NCI-H128 (cell line): ENCODE measurements at regions not wholly inside any gene's neighbourhood (a gene's known extent, or its start where the extent isn't known, plus 50 kb on each side); places are given as distances from the start of the nearest gene placed in this dataset.
"Not testable (repeated sequence)": the region's sequence is repeated elsewhere in the genome, so short reads cannot be mapped to it uniquely, and the experiment has no call there.

Source experiments
- DNase-seq: peaks from one replicate; lab custom pipeline; 2025; ENCODE audit not compliant: unreplicated experiment; lab: John Stamatoyannopoulos, UW

DNA sequence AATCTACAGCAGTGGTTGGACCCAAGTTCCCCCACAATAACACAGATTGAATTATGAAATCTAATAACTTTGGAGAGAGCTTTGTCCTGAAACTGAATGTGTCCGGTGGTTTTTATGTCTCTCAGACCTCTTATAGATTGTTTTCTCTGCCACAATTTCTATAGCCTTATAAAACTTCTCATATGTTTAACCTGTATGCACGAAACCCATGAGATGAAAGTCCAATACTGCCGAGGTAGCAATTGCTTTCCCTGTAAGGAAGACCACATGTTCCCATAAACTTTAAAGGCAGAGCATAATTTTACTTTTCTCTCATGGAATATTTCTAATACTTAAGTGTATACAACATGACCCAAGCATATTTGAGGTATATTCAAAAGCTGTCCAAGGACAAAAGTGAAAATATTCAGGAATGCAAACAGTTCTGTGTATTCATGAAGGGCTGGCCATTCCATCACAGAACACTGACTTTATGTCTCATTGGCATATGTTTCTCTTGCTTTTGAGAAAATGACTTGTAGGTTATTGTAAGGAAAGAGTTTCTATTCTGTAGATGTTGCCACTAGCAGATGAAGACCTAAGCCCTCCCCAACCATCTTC, 94.4 kb upstream of the TLE4 start:
- no peak for DNase-seq

DNA sequence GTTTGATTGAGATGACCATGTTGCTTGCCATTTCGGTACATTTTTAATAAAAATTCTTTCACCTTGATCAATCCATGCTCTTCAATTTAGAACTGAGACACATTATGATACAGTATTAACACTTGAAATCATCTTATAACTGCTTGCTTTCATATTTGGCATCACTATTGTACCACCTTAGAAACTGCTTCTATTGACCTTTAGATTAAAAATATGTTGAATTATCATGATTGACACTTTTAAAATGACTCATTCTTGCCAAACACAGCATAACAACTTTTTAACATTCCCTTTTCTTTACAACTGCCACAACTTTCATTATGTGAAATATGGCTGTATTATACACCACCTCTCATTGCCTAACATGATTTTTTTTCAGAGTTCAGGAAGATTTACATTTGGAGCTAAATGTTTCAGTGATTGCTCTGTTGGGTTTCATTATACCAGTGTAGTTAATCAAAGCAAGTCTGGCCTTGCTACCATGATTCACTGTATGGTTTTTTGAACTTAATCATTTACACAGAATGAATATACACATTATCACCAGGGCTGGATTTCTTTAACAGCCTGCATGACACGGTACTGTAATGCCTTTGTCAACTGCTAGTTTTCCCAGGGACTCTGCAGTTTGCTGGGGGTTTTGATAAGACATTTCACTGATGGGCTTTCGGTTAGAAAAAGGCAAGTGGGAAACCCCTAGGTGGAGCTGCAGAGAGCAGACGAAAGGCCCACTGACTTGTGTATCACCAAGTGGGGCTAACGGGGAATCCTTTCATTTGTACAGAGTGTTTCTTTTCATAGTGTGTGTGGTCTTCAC, 93.6 kb upstream of the TLE4 start:
- DNase-seq, result no peak

GRCh38 chr9:79480639-79481038, 91.1 kb upstream of the TLE4 start:
- no peak for DNase-seq

DNA sequence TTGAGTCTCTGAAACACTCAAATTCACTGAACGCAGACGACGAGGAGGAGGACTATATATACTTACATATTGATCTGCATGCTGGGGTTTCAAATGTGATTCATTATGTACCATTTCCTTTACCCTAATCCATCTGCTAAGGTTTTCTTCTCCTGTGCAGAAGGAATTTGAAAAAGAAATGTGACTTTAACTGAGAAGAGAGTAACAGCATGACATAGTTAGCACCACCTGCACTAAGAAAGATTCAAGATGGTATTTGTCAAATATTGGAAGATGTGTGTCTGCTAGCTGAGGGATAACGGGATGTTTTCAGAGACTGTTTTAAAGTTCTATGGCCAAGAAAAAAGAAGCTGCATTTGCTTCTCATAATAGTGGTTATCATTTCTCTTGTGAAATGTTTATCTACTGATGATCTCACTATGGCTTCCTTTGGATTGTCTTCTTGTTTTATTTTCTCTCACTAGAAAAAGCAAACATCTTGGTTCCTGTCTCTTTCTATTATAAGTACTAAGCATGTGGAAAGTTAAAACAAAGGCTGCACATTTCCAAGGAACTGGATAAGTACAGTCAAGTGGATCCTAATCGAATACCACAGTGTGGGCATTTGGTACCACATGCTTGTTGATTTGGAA, 89.8 kb upstream of the TLE4 start:
- no peak for DNase-seq

DNA sequence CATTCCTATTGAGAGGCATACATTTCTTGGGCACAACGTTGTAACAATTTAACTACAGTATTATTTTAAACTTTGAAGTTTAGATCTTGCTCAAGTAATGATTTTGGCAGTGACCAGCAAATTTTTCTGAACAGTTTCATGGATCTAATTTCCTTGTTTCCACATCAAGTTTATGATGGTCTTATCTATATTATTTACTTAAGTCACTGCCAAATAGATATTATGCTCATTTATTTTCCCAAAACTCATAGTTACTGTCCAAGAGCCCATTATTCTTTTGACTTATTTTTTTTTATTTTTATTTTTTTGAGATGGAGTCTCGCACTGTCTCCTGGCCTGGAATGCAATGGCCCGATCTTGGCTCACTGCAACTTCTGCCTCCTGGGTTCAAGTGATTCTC, 86.5 kb upstream of the TLE4 start:
- no peak for DNase-seq

- no peak for DNase-seq
These were observed 82.3 kb upstream of the TLE4 start for GRCh38 chr9:79489261-79490000.

DNA sequence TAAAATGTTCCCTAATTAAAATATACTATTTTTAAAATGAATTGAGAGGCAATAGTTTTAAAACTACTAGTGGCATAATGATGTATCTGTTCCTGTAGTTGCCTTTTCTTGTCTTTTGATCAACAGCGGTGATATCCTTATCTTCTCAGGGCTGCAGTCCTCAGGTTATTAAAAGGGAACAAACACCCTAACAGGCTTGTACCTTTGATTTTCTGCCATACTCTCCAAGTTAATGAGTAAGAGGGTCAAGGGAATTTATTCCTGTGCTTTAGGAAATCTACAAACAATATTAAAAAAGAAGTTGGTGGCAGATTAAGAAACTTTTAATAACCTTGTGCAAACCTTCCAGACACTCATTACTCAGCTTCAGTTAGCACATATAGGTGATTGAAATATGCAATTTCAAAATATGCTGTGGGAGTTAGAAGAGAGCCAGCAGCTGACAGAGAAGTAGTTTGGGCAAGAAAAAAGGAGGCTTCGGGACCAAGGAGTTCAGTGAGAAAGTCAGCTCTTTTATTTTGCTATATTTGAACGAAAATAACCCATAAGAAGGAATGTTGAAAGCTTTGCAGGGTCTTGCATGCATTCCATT, 81.0 kb upstream of the TLE4 start:
- no peak for DNase-seq

- no peak for DNase-seq
These were observed 79.4 kb upstream of the TLE4 start for GRCh38 chr9:79492092-79493009.

GRCh38 chr9:79500196-79500864, 71.4 kb upstream of the TLE4 start:
- not testable (repeated sequence) for DNase-seq

- DNase-seq, result no peak
These were observed 70.2 kb upstream of the TLE4 start for GRCh38 chr9:79501546-79501945.

GRCh38 chr9:79507801-79508200, 64.0 kb upstream of the TLE4 start:
- no peak for DNase-seq

DNA sequence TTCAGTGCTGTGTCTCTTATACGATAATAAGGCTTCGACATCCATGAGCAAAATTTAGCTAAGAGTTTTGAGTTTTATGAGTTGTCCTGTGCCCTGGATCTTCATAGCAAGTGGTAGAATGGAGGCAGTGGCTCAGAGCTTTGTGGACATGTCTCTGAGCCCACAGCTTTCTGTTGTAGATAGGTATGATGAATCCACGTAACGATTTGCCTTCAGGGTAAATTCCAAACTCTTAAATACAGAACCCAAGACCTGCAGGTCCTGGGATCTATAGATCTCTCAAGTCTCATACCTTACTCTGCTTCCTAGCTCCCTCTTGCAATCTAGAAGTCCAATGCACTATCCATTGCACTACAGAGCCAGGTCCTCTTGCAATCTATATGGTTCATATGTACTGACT, 59.5 kb upstream of the TLE4 start:
- DNase-seq, result no peak
